ENCODE measurements at regions not wholly inside any gene's neighbourhood (a gene's known extent, or its start where the extent isn't known, plus 50 kb on each side); places are given as distances from the start of the nearest gene placed in this dataset.
"Not testable (repeated sequence)": the region's sequence is repeated elsewhere in the genome, so short reads cannot be mapped to it uniquely, and the experiment has no call there.

- DNase-seq (no peak), ATAC-seq (no peak)
- H3K27me3 Mint-ChIP-seq: no peaks in the 10 kb centered on the region
- POLR2A ChIA-PET: no interaction called here
- peak overlapping the region in 1 of 10 donors; percentile 70 for H3K27ac Mint-ChIP-seq
- H3K9me3 Mint-ChIP-seq: no peaks in the 10 kb centered on the region
- H3K4me1 Mint-ChIP-seq: peaks cover 33 to 43% (median 42%) of the 10 kb centered on the region in 4 donors
- H3K36me3 Mint-ChIP-seq: no peaks in the 10 kb centered on the region
- no peak overlapping the region for H3K4me3 Mint-ChIP-seq
Measured at GRCh38 chr1:58950897-58951296, 167.1 kb upstream of the JUN start.

GRCh38 chr1:58953951-58954350, 170.1 kb upstream of the JUN start:
- H3K27me3 Mint-ChIP-seq, DNase-seq, H3K9me3 Mint-ChIP-seq, H3K4me3 Mint-ChIP-seq, POLR2A ChIA-PET, H3K27ac Mint-ChIP-seq, H3K36me3 Mint-ChIP-seq, ATAC-seq: not testable (repeated sequence)
- peaks cover 17 to 38% (median 33%) of the 10 kb centered on the region in 4 donors for H3K4me1 Mint-ChIP-seq

GRCh38 chr1:58963287-58963686, 179.4 kb upstream of the JUN start:
- POLR2A ChIA-PET, H3K27me3 Mint-ChIP-seq, H3K9me3 Mint-ChIP-seq, H3K27ac Mint-ChIP-seq, ATAC-seq, DNase-seq, H3K4me3 Mint-ChIP-seq, H3K36me3 Mint-ChIP-seq: not testable (repeated sequence)
- H3K4me1 Mint-ChIP-seq: peaks cover 20 to 45% (median 33%) of the 10 kb centered on the region in 4 donors

GRCh38 chr1:58964428-58964827, 180.6 kb upstream of the JUN start:
- Mint-ChIP-seq H3K27ac (peak overlapping the region in 1 of 10 donors; percentile 34), H3K9me3 (peaks cover 0 to 9% (median 0%) of the 10 kb centered on the region in 9 donors), H3K4me1 (peaks cover 26 to 56% (median 42%) of the 10 kb centered on the region in 4 donors), H3K36me3 (peaks cover 0 to 4% (median 4%) of the 10 kb centered on the region in 3 donors), H3K4me3 (no peak overlapping the region), H3K27me3 (no peaks in the 10 kb centered on the region)
- ATAC-seq: no peak
- DNase-seq: no peak
- POLR2A ChIA-PET: no interaction called here

GRCh38 chr1:58964880-58965279, 181.0 kb upstream of the JUN start:
- no peak for DNase-seq
- POLR2A ChIA-PET: no interaction called here
- H3K27me3 Mint-ChIP-seq: no peaks in the 10 kb centered on the region
- no peak for ATAC-seq
- H3K27ac Mint-ChIP-seq: peak overlapping the region in 1 of 10 donors; percentile 15
- H3K36me3 Mint-ChIP-seq: peaks cover 0 to 4% (median 4%) of the 10 kb centered on the region in 3 donors
- peaks cover 26 to 58% (median 42%) of the 10 kb centered on the region in 4 donors for H3K4me1 Mint-ChIP-seq
- H3K4me3 Mint-ChIP-seq: no peak overlapping the region
- H3K9me3 Mint-ChIP-seq: peaks cover 0 to 9% (median 0%) of the 10 kb centered on the region in 9 donors

GRCh38 chr1:58966103-58966916, 182.5 kb upstream of the JUN start:
- Mint-ChIP-seq H3K9me3 (peaks cover 0 to 5% (median 0%) of the 10 kb centered on the region in 9 donors), H3K27ac (peak overlapping the region; percentile 1 to 99 (median 63)), H3K4me3 (peak overlapping the region in 8 of 10 donors; percentile 1 to 55 (median 14)), H3K27me3 (no peaks in the 10 kb centered on the region), H3K36me3 (peaks cover 0 to 4% (median 0%) of the 10 kb centered on the region in 3 donors), H3K4me1 (peaks cover 25 to 58% (median 42%) of the 10 kb centered on the region in 4 donors)
- POLR2A ChIA-PET: no interaction called here
- ATAC-seq: no peak
- no peak for DNase-seq

GRCh38 chr1:58966917-58967740, 183.3 kb upstream of the JUN start:
- H3K27me3 Mint-ChIP-seq: no peaks in the 10 kb centered on the region
- DNase-seq (no peak), ATAC-seq (no peak)
- peak overlapping the region in 8 of 10 donors; percentile 1 to 99 (median 44) for H3K27ac Mint-ChIP-seq
- peaks cover 0 to 3% (median 0%) of the 10 kb centered on the region in 3 donors for H3K36me3 Mint-ChIP-seq
- peak overlapping the region in 3 of 10 donors; percentile 10 to 33 (median 11) for H3K4me3 Mint-ChIP-seq
- H3K9me3 Mint-ChIP-seq: peaks cover 0 to 5% (median 0%) of the 10 kb centered on the region in 9 donors
- POLR2A ChIA-PET: interaction anchor here (1.4 kb wide), 1 partner anchor 16 kb away, joined by 3 read pairs; no protein-coding TSS in a partner anchor
- H3K4me1 Mint-ChIP-seq: peaks cover 27 to 58% (median 42%) of the 10 kb centered on the region in 4 donors

GRCh38 chr1:58968360-58968952, 184.6 kb upstream of the JUN start:
- POLR2A ChIA-PET: interaction anchor here (0.6 to 1.9 kb wide), 8 partner anchors 11 to 328 kb away, joined by 3 to 13 read pairs (median 4); partner anchors contain the start of genes FGGY and JUN
- H3K36me3 Mint-ChIP-seq: peaks cover 0 to 1% (median 0%) of the 10 kb centered on the region in 3 donors
- H3K4me3 Mint-ChIP-seq: peak overlapping the region; percentile 50 to 83 (median 73)
- H3K27me3 Mint-ChIP-seq: no peaks in the 10 kb centered on the region
- peak; percentile 82 to 85 for ATAC-seq
- H3K4me1 Mint-ChIP-seq: peaks cover 27 to 59% (median 42%) of the 10 kb centered on the region in 4 donors
- H3K27ac Mint-ChIP-seq: peak overlapping the region; percentile 56 to 99 (median 94)
- H3K9me3 Mint-ChIP-seq: peaks cover 0 to 4% (median 0%) of the 10 kb centered on the region in 9 donors
- peak in 6 of 10 donors; percentile 4 to 61 (median 34) for DNase-seq

- Mint-ChIP-seq H3K4me1 (peaks cover 27 to 57% (median 40%) of the 10 kb centered on the region in 4 donors), H3K4me3 (peak overlapping the region in 2 of 10 donors; percentile 52 to 73), H3K27ac (peak overlapping the region in 9 of 10 donors; percentile 19 to 99 (median 92))
- H3K9me3 Mint-ChIP-seq, DNase-seq, ATAC-seq, H3K36me3 Mint-ChIP-seq, H3K27me3 Mint-ChIP-seq: not testable (repeated sequence)
- POLR2A ChIA-PET: interaction anchor here (0.8 to 1.9 kb wide), 5 partner anchors 10 to 328 kb away, joined by 3 to 13 read pairs (median 4); partner anchors contain the start of genes FGGY and JUN
Measured at GRCh38 chr1:58969176-58969575, 185.3 kb upstream of the JUN start.

GRCh38 chr1:58971629-58972140, 187.8 kb upstream of the JUN start:
- POLR2A ChIA-PET: interaction anchor here (0.6 kb wide), 1 partner anchor 138 kb away, joined by 3 read pairs; no protein-coding TSS in a partner anchor
- Mint-ChIP-seq H3K9me3 (no peaks in the 10 kb centered on the region), H3K4me1 (peaks cover 14 to 34% (median 26%) of the 10 kb centered on the region in 4 donors), H3K27ac (peak overlapping the region in 1 of 10 donors; percentile 14), H3K4me3 (no peak overlapping the region), H3K36me3 (no peaks in the 10 kb centered on the region), H3K27me3 (no peaks in the 10 kb centered on the region)
- ATAC-seq (no peak), DNase-seq (no peak)

- Mint-ChIP-seq H3K9me3 (no peaks in the 10 kb centered on the region), H3K27me3 (no peaks in the 10 kb centered on the region), H3K27ac (peak overlapping the region in 1 of 10 donors; percentile 39), H3K4me3 (no peak overlapping the region), H3K4me1 (peaks cover 7 to 28% (median 18%) of the 10 kb centered on the region in 4 donors), H3K36me3 (no peaks in the 10 kb centered on the region)
- no peak for ATAC-seq
- DNase-seq: no peak
- POLR2A ChIA-PET: no interaction called here
Measured at GRCh38 chr1:58975888-58976287, 192.0 kb upstream of the JUN start.

GRCh38 chr1:58976294-58976693, 192.4 kb upstream of the JUN start:
- Mint-ChIP-seq H3K36me3 (no peaks in the 10 kb centered on the region), H3K9me3 (no peaks in the 10 kb centered on the region), H3K27ac (no peak overlapping the region), H3K4me3 (no peak overlapping the region), H3K4me1 (peaks cover 7 to 28% (median 18%) of the 10 kb centered on the region in 4 donors), H3K27me3 (no peaks in the 10 kb centered on the region)
- ATAC-seq (no peak), DNase-seq (no peak)
- POLR2A ChIA-PET: no interaction called here

Measured in naive thymus-derived CD8-positive, alpha-beta T cell (primary cell).